Neural progenitor cell (in vitro differentiated cells): ENCODE measurements at regions not wholly inside any gene's neighbourhood (a gene's known extent, or its start where the extent isn't known, plus 50 kb on each side); places are given as distances from the start of the nearest gene placed in this dataset.

Source experiments
- CTCF ChIP-seq: fragments of 200-600 bp; sonication (generic); IDR thresholded peaks from 2 replicates; pipeline ENCODE4 v1.5.1; 2017; ENCODE audit warnings: antibody characterized with exemption, mild to moderate bottlenecking
- EZH2 ChIP-seq: fragments of 200-600 bp; sonication (generic); IDR thresholded peaks from 2 replicates; pipeline ENCODE4 v1.6.1; 2017; ENCODE audit warnings: antibody characterized with exemption, mild to moderate bottlenecking, moderate library complexity

- TF ChIP-seq CTCF (no peak), EZH2 (no peak)
Observed at GRCh38 chr6:170038251-170038650, 252.6 kb downstream of the DLL1 start.
